ENCODE measurements at regions not wholly inside any gene's neighbourhood (a gene's known extent, or its start where the extent isn't known, plus 50 kb on each side); places are given as distances from the start of the nearest gene placed in this dataset.

DNA sequence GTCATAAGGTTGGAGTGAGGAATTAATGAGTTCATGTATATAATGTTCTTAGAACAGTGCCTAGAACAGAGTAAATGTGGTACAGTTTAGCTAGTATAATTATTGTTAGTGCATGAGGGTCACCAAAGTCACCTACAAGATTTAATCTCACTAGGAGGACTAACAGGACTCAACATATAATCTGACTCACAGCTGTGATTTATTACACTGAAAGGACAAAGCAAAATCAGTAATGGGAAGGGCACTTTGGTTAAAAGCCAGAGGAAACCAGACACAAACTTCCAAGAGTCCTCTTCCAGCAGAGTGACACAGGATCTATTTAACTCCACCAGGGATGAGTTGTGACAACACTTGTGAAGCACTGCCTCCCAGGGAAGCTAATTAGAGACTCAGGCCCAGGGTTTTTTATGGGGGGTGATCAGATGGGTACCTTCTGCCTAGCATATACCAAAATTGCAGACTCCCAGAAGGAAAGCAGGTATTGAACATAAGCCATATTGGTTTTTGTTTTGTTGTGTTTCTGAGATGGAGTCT lies 341.2 kb upstream of the DACH1 start:
- Histone ChIP-seq H3K9ac (ENCODE audit: insufficient read depth, low read depth, low read length) (no peak overlapping the region), H3K9me3 (ENCODE audit: low read length) (no peaks in the 10 kb centered on the region), H3K27ac (ENCODE audit: extremely low read length, insufficient read depth, low read length) (no peak overlapping the region), H3K79me2 (ENCODE audit: insufficient read depth, low read length) (no peaks in the 10 kb centered on the region), H3K27me3 (ENCODE audit: control insufficient read depth in 1 of 2, insufficient read depth in 2 of 2, low read length in 2 of 2) (no peaks in the 10 kb centered on the region), H3K4me3 (replicated peaks in 1 of 3; ENCODE audit: insufficient read depth in 1 of 3, low read depth in 2 of 3, low read length in 3 of 3) (no peak overlapping the region), H4K20me1 (ENCODE audit: insufficient read depth, low read length) (no peaks in the 10 kb centered on the region), H3K4me2 (ENCODE audit: low read depth, low read length) (no peak overlapping the region), H3K36me3 (replicated peaks in 1 of 2; ENCODE audit: control insufficient read depth in 1 of 2, insufficient read depth in 2 of 2, low read length in 2 of 2) (no peaks in the 10 kb centered on the region), H2AFZ (ENCODE audit: low read length) (no peak overlapping the region), H3K4me1 (ENCODE audit: insufficient read depth, low read length) (no peaks in the 10 kb centered on the region)
- in situ Hi-C loops (cut with HindIII; ENCODE audit: extremely low pct_ligation_motif_present, low pct_unique_long_range_greater_than_20kb), result no loop called here
- FAIRE-seq (no peak), ATAC-seq (no peak), DNase-seq (ENCODE audit: low spot score) (no peak)
- intact Hi-C loops (cut with micrococcal nuclease; ENCODE audit: unreplicated experiment), result no loop called here
- ChIA-PET CTCF (ENCODE audit: low intra/inter-chr PET ratio, low total read pairs) (no interaction called here), POLR2A (no interaction called here)
- BruUV-seq (replicated peaks), result no TSS peak
- TF ChIP-seq ZFP36L2 (CRISPR knock-in tag; IDR thresholded peaks at IDR 0.05) (no peak), SAP130 (CRISPR knock-in tag; IDR thresholded peaks at IDR 0.05; ENCODE audit: low read depth) (no peak), ZNF660 (CRISPR knock-in tag; IDR thresholded peaks at IDR 0.05; ENCODE audit: borderline replicate concordance, low read depth) (no peak), IRF2 (CRISPR knock-in tag; IDR thresholded peaks at IDR 0.05) (no peak), ZNF263 (CRISPR knock-in tag; IDR thresholded peaks at IDR 0.05) (no peak), HMGXB3 (CRISPR knock-in tag; IDR thresholded peaks at IDR 0.05; ENCODE audit: borderline replicate concordance) (no peak), ZNF362 (CRISPR knock-in tag; IDR thresholded peaks at IDR 0.05; ENCODE audit: borderline replicate concordance) (no peak), ASH2L (IDR thresholded peaks at IDR 0.05; ENCODE audit: insufficient read length, low read depth, low read length) (no peak), POGZ (CRISPR knock-in tag; IDR thresholded peaks at IDR 0.05) (no peak), ISX (CRISPR knock-in tag; conservative IDR thresholded peaks at IDR 0.05) (no peak), ZNF224 (CRISPR knock-in tag; IDR thresholded peaks at IDR 0.05) (no peak), ZNF17 (CRISPR knock-in tag; IDR thresholded peaks at IDR 0.05) (no peak)
- TF ChIP-seq, protein P1, sequence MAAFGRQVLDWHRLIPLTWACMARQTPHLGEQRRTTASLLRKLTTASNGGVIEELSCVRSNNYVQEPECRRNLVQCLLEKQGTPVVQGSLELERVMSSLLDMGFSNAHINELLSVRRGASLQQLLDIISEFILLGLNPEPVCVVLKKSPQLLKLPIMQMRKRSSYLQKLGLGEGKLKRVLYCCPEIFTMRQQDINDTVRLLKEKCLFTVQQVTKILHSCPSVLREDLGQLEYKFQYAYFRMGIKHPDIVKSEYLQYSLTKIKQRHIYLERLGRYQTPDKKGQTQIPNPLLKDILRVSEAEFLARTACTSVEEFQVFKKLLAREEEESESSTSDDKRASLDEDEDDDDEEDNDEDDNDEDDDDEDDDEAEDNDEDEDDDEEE (CRISPR knock-in tag; IDR thresholded peaks at IDR 0.05), result no peak
- TF ChIP-seq, protein P2, sequence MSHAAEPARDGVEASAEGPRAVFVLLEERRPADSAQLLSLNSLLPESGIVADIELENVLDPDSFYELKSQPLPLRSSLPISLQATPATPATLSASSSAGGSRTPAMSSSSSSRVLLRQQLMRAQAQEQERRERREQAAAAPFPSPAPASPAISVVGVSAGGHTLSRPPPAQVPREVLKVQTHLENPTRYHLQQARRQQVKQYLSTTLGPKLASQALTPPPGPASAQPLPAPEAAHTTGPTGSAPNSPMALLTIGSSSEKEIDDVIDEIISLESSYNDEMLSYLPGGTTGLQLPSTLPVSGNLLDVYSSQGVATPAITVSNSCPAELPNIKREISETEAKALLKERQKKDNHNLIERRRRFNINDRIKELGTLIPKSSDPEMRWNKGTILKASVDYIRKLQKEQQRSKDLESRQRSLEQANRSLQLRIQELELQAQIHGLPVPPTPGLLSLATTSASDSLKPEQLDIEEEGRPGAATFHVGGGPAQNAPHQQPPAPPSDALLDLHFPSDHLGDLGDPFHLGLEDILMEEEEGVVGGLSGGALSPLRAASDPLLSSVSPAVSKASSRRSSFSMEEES (CRISPR knock-in tag; IDR thresholded peaks at IDR 0.05), result no peak
